ENCODE measurements at regions not wholly inside any gene's neighbourhood (a gene's known extent, or its start where the extent isn't known, plus 50 kb on each side); places are given as distances from the start of the nearest gene placed in this dataset.

- DNase-seq = no peak
- H3K36me3 ChIP-seq (ENCODE audit: control insufficient read depth, insufficient read depth, low read length) = no peaks in the 10 kb centered on the region
- Mint-ChIP-seq H3K27me3 (ENCODE audit: insufficient read depth, unreplicated experiment) (no peaks in the 10 kb centered on the region), H3K4me3 (ENCODE audit: unreplicated experiment) (no peak overlapping the region), H3K9me3 (ENCODE audit: unreplicated experiment) (no peaks in the 10 kb centered on the region), H3K4me1 (ENCODE audit: low read depth, unreplicated experiment) (no peaks in the 10 kb centered on the region), H3K36me3 (ENCODE audit: insufficient read depth, unreplicated experiment) (no peaks in the 10 kb centered on the region), H3K27ac (ENCODE audit: unreplicated experiment) (no peak overlapping the region)
- no peaks in the 10 kb centered on the region for H3K4me1 ChIP-seq
- TF ChIP-seq CTCF (IDR thresholded peaks at IDR 0.05; ENCODE audit: insufficient read depth in 1 of 2, low read depth in 1 of 2, low read length in 1 of 2, severe bottlenecking in 1 of 2, unreplicated experiment in 1 of 2) = no peak
- intact Hi-C loops (cut with micrococcal nuclease; ENCODE audit: unreplicated experiment) = no loop called here
- H3K27me3 ChIP-seq (replicated peaks; ENCODE audit: control insufficient read depth, insufficient read depth, low read length) = no peaks in the 10 kb centered on the region
- H3K9me3 ChIP-seq = no peaks in the 10 kb centered on the region
- POLR2A ChIA-PET = no interaction called here
- CTCF ChIA-PET = no interaction called here
- H3K4me3 ChIP-seq (ENCODE audit: low read depth, low read length) = no peak overlapping the region
- no TSS peak for BruUV-seq (replicated peaks)
Observed at GRCh38 chr5:87674235-87674634, 261.5 kb upstream of the CCNH start.

GRCh38 chr5:87671146-87671545, 258.4 kb upstream of the CCNH start:
- POLR2A ChIA-PET = no interaction called here
- H3K36me3 Mint-ChIP-seq (ENCODE audit: insufficient read depth, unreplicated experiment) = no peaks in the 10 kb centered on the region
- no peak overlapping the region for H3K27ac Mint-ChIP-seq (ENCODE audit: unreplicated experiment)
- TF ChIP-seq CTCF (IDR thresholded peaks at IDR 0.05; ENCODE audit: insufficient read depth in 1 of 2, low read depth in 1 of 2, low read length in 1 of 2, severe bottlenecking in 1 of 2, unreplicated experiment in 1 of 2) = no peak
- H3K4me3 Mint-ChIP-seq (ENCODE audit: unreplicated experiment) = no peak overlapping the region
- no TSS peak for BruUV-seq (replicated peaks)
- H3K9me3 Mint-ChIP-seq (ENCODE audit: unreplicated experiment) = no peaks in the 10 kb centered on the region
- DNase-seq = no peak
- H3K27me3 Mint-ChIP-seq (ENCODE audit: insufficient read depth, unreplicated experiment) = no peaks in the 10 kb centered on the region
- intact Hi-C loops (cut with micrococcal nuclease; ENCODE audit: unreplicated experiment) = no loop called here
- CTCF ChIA-PET = no interaction called here
- H3K4me1 Mint-ChIP-seq (ENCODE audit: low read depth, unreplicated experiment) = no peaks in the 10 kb centered on the region
- no peaks in the 10 kb centered on the region for H3K9me3 ChIP-seq
- H3K36me3 ChIP-seq (ENCODE audit: control insufficient read depth, insufficient read depth, low read length) = no peaks in the 10 kb centered on the region
- no peaks in the 10 kb centered on the region for H3K27me3 ChIP-seq (replicated peaks; ENCODE audit: control insufficient read depth, insufficient read depth, low read length)
- no peak overlapping the region for H3K4me3 ChIP-seq (ENCODE audit: low read depth, low read length)
- no peaks in the 10 kb centered on the region for H3K4me1 ChIP-seq

DNA sequence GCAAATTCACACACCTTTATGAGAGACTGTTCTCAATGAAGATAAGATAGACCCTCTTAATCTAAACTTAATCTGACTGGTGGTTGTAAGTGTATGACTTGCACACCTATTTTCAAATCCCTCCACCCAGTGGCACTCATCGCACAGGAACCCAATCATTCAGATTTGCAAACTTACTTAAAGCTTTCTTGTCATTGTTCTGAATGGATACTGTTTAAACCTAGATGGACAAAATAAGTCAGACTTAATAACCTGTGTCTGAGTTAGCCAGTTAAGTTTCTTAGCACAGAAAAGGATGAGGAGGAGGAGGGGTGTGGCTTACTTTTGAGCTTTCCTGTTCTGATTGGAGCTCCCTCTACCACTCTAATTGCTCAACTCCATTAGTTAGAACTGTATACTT, 252.4 kb upstream of the CCNH start:
- no peak for TF ChIP-seq CTCF (IDR thresholded peaks at IDR 0.05; ENCODE audit: insufficient read depth in 1 of 2, low read depth in 1 of 2, low read length in 1 of 2, severe bottlenecking in 1 of 2, unreplicated experiment in 1 of 2)
- CTCF ChIA-PET = no interaction called here
- DNase-seq = no peak
- no TSS peak for BruUV-seq (replicated peaks)
- Histone ChIP-seq H3K4me3 (ENCODE audit: low read depth, low read length) (no peak overlapping the region), H3K9me3 (no peaks in the 10 kb centered on the region), H3K27me3 (replicated peaks; ENCODE audit: control insufficient read depth, insufficient read depth, low read length) (no peaks in the 10 kb centered on the region), H3K4me1 (no peaks in the 10 kb centered on the region), H3K36me3 (ENCODE audit: control insufficient read depth, insufficient read depth, low read length) (no peaks in the 10 kb centered on the region)
- Mint-ChIP-seq H3K4me1 (ENCODE audit: low read depth, unreplicated experiment) (no peaks in the 10 kb centered on the region), H3K27me3 (ENCODE audit: insufficient read depth, unreplicated experiment) (no peaks in the 10 kb centered on the region), H3K9me3 (ENCODE audit: unreplicated experiment) (no peaks in the 10 kb centered on the region), H3K4me3 (ENCODE audit: unreplicated experiment) (no peak overlapping the region), H3K27ac (ENCODE audit: unreplicated experiment) (no peak overlapping the region), H3K36me3 (ENCODE audit: insufficient read depth, unreplicated experiment) (no peaks in the 10 kb centered on the region)
- POLR2A ChIA-PET = no interaction called here
- intact Hi-C loops (cut with micrococcal nuclease; ENCODE audit: unreplicated experiment) = loop anchor here (10.0 kb wide), 1 partner anchor 120 kb away; no protein-coding TSS in a partner anchor
